ENCODE measurements at regions not wholly inside any gene's neighbourhood (a gene's known extent, or its start where the extent isn't known, plus 50 kb on each side); places are given as distances from the start of the nearest gene placed in this dataset.

GRCh38 chr14:86391085-86391484 is 861.1 kb downstream of the FLRT2 start:
- DNase-seq (ENCODE audit: low spot score, unreplicated experiment) = no peak
- Mint-ChIP-seq H3K36me3 (ENCODE audit: insufficient read depth) (no peaks in the 10 kb centered on the region), H3K4me3 (ENCODE audit: low read depth) (no peak overlapping the region), H3K27ac (no peak overlapping the region), H3K9me3 (ENCODE audit: low read depth) (no peaks in the 10 kb centered on the region), H3K27me3 (no peaks in the 10 kb centered on the region), H3K4me1 (ENCODE audit: low read depth) (no peaks in the 10 kb centered on the region)
- no peak for TF ChIP-seq CTCF (IDR thresholded peaks at IDR 0.05; ENCODE audit: unreplicated experiment)

GRCh38 chr14:86388216-86388615 is 858.3 kb downstream of the FLRT2 start:
- no peaks in the 10 kb centered on the region for H3K9me3 Mint-ChIP-seq (ENCODE audit: low read depth)
- no peak for TF ChIP-seq CTCF (IDR thresholded peaks at IDR 0.05; ENCODE audit: unreplicated experiment)
- H3K27ac Mint-ChIP-seq = no peak overlapping the region
- no peak overlapping the region for H3K4me3 Mint-ChIP-seq (ENCODE audit: low read depth)
- no peaks in the 10 kb centered on the region for H3K27me3 Mint-ChIP-seq
- H3K36me3 Mint-ChIP-seq (ENCODE audit: insufficient read depth) = no peaks in the 10 kb centered on the region
- H3K4me1 Mint-ChIP-seq (ENCODE audit: low read depth) = no peaks in the 10 kb centered on the region
- DNase-seq (ENCODE audit: low spot score, unreplicated experiment) = no peak

GRCh38 chr14:86373886-86374285 is 843.9 kb downstream of the FLRT2 start:
- peaks cover 26% of the 10 kb centered on the region for H3K9me3 Mint-ChIP-seq (ENCODE audit: low read depth)
- TF ChIP-seq CTCF (IDR thresholded peaks at IDR 0.05; ENCODE audit: unreplicated experiment) = no peak
- H3K36me3 Mint-ChIP-seq (ENCODE audit: insufficient read depth) = peaks cover 4% of the 10 kb centered on the region
- no peak overlapping the region for H3K4me3 Mint-ChIP-seq (ENCODE audit: low read depth)
- DNase-seq (ENCODE audit: low spot score, unreplicated experiment) = no peak
- H3K27me3 Mint-ChIP-seq = no peaks in the 10 kb centered on the region
- H3K27ac Mint-ChIP-seq = peak overlapping the region; percentile 42
- H3K4me1 Mint-ChIP-seq (ENCODE audit: low read depth) = peaks cover 17% of the 10 kb centered on the region

- Mint-ChIP-seq H3K36me3 (ENCODE audit: insufficient read depth) (peaks cover 4% of the 10 kb centered on the region), H3K27me3 (no peaks in the 10 kb centered on the region), H3K4me1 (ENCODE audit: low read depth) (peaks cover 17% of the 10 kb centered on the region), H3K4me3 (ENCODE audit: low read depth) (no peak overlapping the region), H3K9me3 (ENCODE audit: low read depth) (peaks cover 22% of the 10 kb centered on the region), H3K27ac (no peak overlapping the region)
- no peak for DNase-seq (ENCODE audit: low spot score, unreplicated experiment)
- no peak for TF ChIP-seq CTCF (IDR thresholded peaks at IDR 0.05; ENCODE audit: unreplicated experiment)
These were observed 842.5 kb downstream of the FLRT2 start for GRCh38 chr14:86372402-86372801.

- DNase-seq (ENCODE audit: low spot score, unreplicated experiment) = no peak
- no peaks in the 10 kb centered on the region for H3K27me3 Mint-ChIP-seq
- H3K27ac Mint-ChIP-seq = no peak overlapping the region
- H3K4me1 Mint-ChIP-seq (ENCODE audit: low read depth) = peaks cover 4% of the 10 kb centered on the region
- H3K4me3 Mint-ChIP-seq (ENCODE audit: low read depth) = no peak overlapping the region
- no peak for TF ChIP-seq CTCF (IDR thresholded peaks at IDR 0.05; ENCODE audit: unreplicated experiment)
- H3K36me3 Mint-ChIP-seq (ENCODE audit: insufficient read depth) = no peaks in the 10 kb centered on the region
- no peaks in the 10 kb centered on the region for H3K9me3 Mint-ChIP-seq (ENCODE audit: low read depth)
These were observed 834.7 kb downstream of the FLRT2 start for GRCh38 chr14:86364634-86365033.
